ENCODE measurements at regions not wholly inside any gene's neighbourhood (a gene's known extent, or its start where the extent isn't known, plus 50 kb on each side); places are given as distances from the start of the nearest gene placed in this dataset.

DNA sequence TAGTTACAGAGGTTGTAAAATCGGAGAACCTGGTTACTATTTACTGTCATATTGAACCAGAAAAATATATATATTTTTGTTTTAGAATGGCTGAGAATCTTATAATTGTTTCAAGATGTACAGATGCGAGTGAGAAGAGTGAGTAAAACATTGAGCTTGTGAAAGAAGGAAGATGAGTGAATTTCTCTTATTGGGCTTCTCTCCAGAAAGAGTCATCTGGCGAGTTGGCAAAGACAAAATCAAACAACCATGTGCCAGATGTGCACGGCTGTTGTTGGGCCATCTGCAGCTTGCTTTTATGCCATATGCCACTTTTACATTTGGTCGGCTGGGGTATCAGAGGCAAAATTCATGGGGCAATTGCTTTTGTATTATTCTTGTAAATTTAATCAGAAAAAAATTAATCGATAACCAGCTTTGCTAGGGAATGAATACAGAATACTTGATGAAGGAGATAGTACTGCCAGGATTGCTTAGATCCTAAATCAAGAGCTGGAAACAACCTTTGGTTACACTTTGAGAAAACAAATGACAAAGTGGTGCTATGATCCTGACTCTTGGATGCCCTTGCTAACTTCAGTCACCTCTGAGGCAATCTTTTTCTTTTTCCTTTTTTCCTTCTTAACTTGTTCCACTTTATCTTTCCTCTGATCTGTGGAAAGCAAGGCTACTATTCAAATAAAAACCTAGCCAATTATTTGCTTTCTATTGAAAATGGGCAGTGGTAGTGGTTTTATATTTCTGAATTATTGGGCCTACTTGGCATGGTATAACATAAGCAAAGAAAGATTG, 97.1 kb upstream of the GRIK2 start:
- DNase-seq, result no peak

DNA sequence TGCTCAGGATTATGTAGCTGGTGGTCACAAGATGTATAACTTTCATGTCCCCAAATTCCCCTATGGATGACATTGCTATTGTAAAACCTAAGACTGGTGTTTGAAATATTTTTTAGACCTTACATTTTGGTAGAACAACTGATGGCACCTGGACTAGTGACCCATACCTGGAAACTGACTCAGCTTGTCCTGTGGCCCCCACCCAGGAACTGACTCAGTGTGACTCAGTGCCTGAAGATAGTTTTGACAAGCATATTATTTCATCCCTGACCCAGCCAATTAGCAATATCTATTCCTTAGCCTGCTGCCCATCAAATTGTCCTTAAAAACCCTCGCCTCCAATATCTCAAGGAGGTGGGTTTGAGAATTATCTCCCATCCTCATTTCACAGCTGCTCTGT, 90.9 kb upstream of the GRIK2 start:
- DNase-seq, result no peak

DNA sequence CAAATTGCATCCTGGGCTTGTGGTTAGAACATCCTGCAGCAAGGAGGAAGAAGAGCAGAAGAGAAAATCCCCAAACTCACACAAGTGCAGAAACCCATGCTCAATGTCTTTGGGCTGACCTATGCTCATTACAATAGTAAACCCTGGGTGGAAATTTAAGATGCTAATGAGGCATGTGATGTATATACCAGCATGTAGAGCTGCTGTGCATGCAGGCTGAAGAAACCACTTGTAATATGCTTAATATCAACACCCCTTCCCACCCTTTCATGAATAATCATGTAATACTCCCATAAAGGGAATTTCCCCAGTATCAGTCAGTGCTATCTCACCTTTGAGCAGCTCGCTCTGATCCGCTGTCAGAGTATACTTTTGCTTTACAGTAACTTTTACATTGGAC, 90.0 kb upstream of the GRIK2 start:
- no peak for DNase-seq

DNA sequence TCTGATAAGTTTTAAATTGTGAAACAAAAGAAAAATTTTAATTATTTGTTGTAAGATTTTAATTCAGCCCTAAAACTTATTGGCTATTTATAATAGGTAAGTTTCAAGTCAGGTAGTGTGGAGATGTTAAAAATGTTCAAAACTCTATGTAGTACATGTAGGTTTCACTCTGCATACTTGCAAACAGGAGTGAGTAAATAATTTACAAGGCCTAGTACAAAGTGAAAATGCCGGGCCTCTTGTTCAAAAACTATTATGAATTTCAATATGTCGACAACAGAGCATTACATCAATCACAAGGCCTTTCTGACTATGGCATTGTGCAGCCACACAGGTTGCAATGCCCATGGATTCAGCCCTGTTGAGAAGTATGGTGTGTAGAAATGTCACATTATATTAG, 80.9 kb upstream of the GRIK2 start:
- no peak for DNase-seq

DNA sequence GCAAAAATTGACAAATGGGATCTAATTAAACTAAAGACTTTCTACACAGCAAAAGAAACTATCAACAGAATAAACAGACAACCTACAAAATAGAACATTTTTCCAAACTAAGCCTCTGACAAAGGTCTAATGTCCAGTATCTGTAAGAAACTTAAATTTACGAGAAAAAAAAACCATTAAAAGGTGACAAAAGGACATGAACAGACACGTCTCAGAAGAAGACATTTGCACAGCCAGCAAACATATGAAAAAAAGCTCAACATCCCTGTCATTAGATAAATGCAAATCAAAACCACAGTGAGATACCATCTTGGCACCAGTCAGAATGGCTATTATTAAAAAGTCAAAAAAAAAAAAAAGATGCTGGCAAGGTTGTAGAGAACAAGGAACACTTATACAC, 70.6 kb upstream of the GRIK2 start:
- no peak for DNase-seq

DNA sequence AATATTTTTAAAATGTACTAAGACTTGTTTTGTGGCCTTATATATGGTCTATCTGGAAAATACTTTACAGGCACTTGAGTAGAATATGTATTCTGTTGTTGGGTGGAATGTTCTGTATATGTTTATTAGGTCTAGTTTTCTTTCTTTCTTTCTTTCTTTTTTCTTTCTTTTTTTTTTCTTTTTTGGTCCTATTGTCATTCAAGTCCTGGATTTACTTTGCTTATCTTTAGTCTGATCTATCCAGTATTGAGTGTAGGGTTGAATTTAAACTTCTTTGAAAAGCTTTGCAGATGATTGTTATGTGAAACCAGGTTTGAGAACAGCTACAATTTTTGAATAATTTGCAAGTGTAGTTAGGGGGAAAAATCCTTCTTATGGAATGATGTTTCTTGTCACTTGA, 67.1 kb upstream of the GRIK2 start:
- DNase-seq, result no peak

DNA sequence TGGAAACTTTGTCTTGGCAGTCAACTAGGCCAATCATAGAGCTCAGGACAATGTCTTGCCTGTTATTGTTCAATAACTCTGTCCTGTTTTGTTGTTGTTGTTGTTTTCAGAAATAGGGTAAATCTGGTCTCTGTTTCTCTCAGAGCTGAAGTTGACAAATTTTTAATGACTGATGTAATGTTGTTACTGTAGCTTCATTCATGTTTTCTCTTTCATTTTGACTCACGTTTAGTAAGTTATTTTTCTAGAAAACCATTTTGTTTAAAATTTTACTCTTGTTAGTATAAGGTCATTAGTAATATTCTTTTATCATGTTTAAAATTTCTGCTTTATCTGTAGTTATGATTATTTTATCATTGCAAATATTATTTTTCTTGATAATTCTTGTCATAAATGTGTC, 51.6 kb upstream of the GRIK2 start:
- DNase-seq, result no peak
